Naive thymus-derived CD4-positive, alpha-beta T cell (primary cell): ENCODE measurements at regions not wholly inside any gene's neighbourhood (a gene's known extent, or its start where the extent isn't known, plus 50 kb on each side); places are given as distances from the start of the nearest gene placed in this dataset.

Experiments used
- ATAC-seq: fragments of 150-1000 bp; cut with Tn5 transposase; 2 replicates; pipeline ENCODE4 v1.10.0; 2021; ENCODE audit warnings: mild to moderate bottlenecking, moderate library complexity
- CTCF ChIA-PET: fragments of 350-600 bp; sonication (Branson Sonifier 250); formaldehyde crosslinking; loops from one replicate; lab custom pipeline; 2021; ENCODE audit warnings: antibody characterized with exemption; lab: Charles Lee
- POLR2A ChIA-PET: fragments of 350-600 bp; sonication (Branson Sonifier 250); formaldehyde crosslinking; loops from one replicate; lab custom pipeline; 2021; ENCODE audit warnings: antibody characterized with exemption, inconsistent platforms; lab: Charles Lee
- DNase-seq, 9 donors: peaks; one replicate each; pipeline versions ENCODE4 v3.0.0 to v3.0.0-alpha.2; 2020 to 2022; ENCODE audit warnings: mixed read lengths in 1 of 9
- H3K27ac ChIP-seq: one replicate; pipeline ENCODE4 v1.7.0; 2013; ENCODE audit warnings: mild to moderate bottlenecking, low read depth, low read length, moderate library complexity
- H3K27me3 ChIP-seq, 2 donors: one replicate each; pipeline ENCODE4 v1.7.0; 2013; ENCODE audit warnings: low read length in 2 of 2, mild to moderate bottlenecking in 2 of 2, moderate library complexity in 2 of 2; ENCODE audit not compliant: control insufficient read depth in 2 of 2, insufficient read depth in 2 of 2
- H3K36me3 ChIP-seq, 3 experiments: 1 replicate in 2 of 3; 2 replicates in 1 of 3; pipeline ENCODE4 v1.7.0; 2013; ENCODE audit warnings: low read length in 3 of 3, mild to moderate bottlenecking in 3 of 3, moderate library complexity in 1 of 3; ENCODE audit not compliant: insufficient read depth in 3 of 3, control insufficient read depth in 2 of 3
- H3K4me1 ChIP-seq, 2 donors: one replicate each; pipeline ENCODE4 v1.7.0; 2013; ENCODE audit warnings: low read length in 2 of 2, mild to moderate bottlenecking in 2 of 2, moderate library complexity in 1 of 2; ENCODE audit not compliant: control insufficient read depth in 2 of 2, insufficient read depth in 2 of 2
- H3K4me3 ChIP-seq: 2 replicates; pipeline ENCODE4 v1.7.0; 2013; ENCODE audit warnings: mild to moderate bottlenecking, low read length
- H3K9me3 ChIP-seq, 3 experiments: 1 replicate in 2 of 3; 2 replicates in 1 of 3; pipeline ENCODE4 v1.7.0; 2013; ENCODE audit warnings: low read length in 3 of 3; ENCODE audit not compliant: control insufficient read depth in 2 of 3
- H3K27ac Mint-ChIP-seq, 9 donors: one replicate each; pipeline ENCODE4 v1.8.0; 2020 to 2022; ENCODE audit warnings: mixed read lengths in 9 of 9, mild to moderate bottlenecking in 8 of 9, moderate library complexity in 5 of 9, inconsistent platforms in 2 of 9
- H3K27me3 Mint-ChIP-seq, 5 donors: one replicate each; pipeline ENCODE4 v1.8.0; 2021 to 2022; ENCODE audit warnings: mixed read lengths in 5 of 5, mild to moderate bottlenecking in 1 of 5
- H3K36me3 Mint-ChIP-seq, 5 donors: one replicate each; pipeline ENCODE4 v1.8.0; 2020 to 2022; ENCODE audit warnings: mixed read lengths in 5 of 5, mild to moderate bottlenecking in 3 of 5, inconsistent platforms in 1 of 5
- H3K4me1 Mint-ChIP-seq, 7 donors: one replicate each; pipeline ENCODE4 v1.8.0; 2020 to 2022; ENCODE audit warnings: mixed read lengths in 7 of 7, mild to moderate bottlenecking in 3 of 7, inconsistent platforms in 1 of 7
- H3K4me3 Mint-ChIP-seq, 10 donors: one replicate each; pipeline ENCODE4 v1.8.0; 2020 to 2022; ENCODE audit warnings: mild to moderate bottlenecking in 10 of 10, mixed read lengths in 10 of 10, moderate library complexity in 6 of 10, inconsistent platforms in 2 of 10
- H3K9me3 Mint-ChIP-seq, 11 donors: one replicate each; pipeline ENCODE4 v1.8.0; 2020 to 2022; ENCODE audit warnings: mixed read lengths in 11 of 11, mild to moderate bottlenecking in 4 of 11, inconsistent platforms in 1 of 11, moderate library complexity in 1 of 11
- intact Hi-C, 2 donors: fragments of 100-400 bp; cut with micrococcal nuclease; formaldehyde crosslinking; loops; one replicate each; pipeline ENCODE4 v1.15.1; 2023

DNA sequence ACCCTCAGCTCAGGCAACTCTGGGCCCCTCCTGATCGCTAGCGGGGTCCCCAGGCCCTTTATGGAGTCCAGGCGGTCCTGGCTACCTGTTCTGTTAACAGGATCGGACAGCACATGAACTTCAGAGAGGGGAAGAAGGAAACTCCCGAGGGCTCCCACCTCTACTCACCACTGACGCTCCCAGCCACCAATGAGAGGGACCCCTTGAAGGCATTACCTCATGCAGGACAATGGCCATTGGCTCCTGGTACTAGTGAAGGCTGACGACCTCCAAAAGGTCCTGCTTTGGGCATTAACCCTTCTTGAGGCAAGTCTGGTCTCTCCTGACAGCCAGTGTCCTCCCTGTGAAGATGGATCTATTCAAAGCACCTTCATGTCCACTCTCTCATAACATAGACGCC lies 71.5 kb upstream of the LMO1 start:
- Histone ChIP-seq H3K4me1 (no peaks in the 10 kb centered on the region), H3K4me3 (no peak overlapping the region), H3K27ac (no peak overlapping the region), H3K36me3 (no peaks in the 10 kb centered on the region), H3K27me3 (no peaks in the 10 kb centered on the region), H3K9me3 (no peaks in the 10 kb centered on the region)
- no peak overlapping the region for H3K4me3 Mint-ChIP-seq
- ChIA-PET CTCF (no interaction called here), POLR2A (no interaction called here)
- H3K27me3 Mint-ChIP-seq: peaks cover 0 to 9% (median 7%) of the 10 kb centered on the region in 5 donors
- peaks cover 0 to 1% (median 0%) of the 10 kb centered on the region in 11 donors for H3K9me3 Mint-ChIP-seq
- ATAC-seq: no peak
- H3K27ac Mint-ChIP-seq: no peak overlapping the region
- no peaks in the 10 kb centered on the region for H3K4me1 Mint-ChIP-seq
- no peak for DNase-seq
- intact Hi-C loops: no loop called here
- H3K36me3 Mint-ChIP-seq: no peaks in the 10 kb centered on the region

DNA sequence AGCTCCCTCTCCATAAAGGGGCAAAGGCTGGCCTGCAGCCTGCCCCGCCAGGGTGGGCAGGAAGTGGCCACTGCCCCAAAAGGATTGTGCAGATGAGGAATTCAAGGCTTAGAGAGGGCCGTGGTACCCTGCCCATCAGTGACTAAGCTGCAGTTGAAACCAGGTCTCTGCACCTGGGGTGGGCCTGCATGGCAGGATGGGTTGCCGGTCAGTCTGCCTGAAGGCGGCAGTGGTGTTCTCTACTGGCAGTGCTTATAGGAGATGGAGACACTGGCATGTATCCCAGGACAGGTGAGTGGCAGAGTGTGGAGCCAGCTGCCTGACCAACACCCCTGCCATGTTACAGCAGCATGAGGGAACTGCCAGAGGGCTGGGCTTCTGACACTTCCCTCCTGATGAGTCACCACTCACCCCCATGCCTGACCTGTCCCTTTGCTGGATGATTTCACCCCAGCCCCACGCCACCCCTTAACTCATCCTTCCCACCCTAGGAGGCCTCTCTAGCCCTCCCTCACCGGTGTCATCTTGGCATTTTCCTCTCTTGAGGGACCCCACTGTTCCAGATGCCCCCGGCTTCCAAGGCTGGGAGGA lies 70.2 kb upstream of the LMO1 start:
- ATAC-seq (peak; percentile 70), DNase-seq (no peak)
- H3K4me3 Mint-ChIP-seq: no peak overlapping the region
- H3K36me3 Mint-ChIP-seq: no peaks in the 10 kb centered on the region
- intact Hi-C loops: no loop called here
- ChIA-PET POLR2A (no interaction called here), CTCF (interaction anchor here (0.7 kb wide), 1 partner anchor 40 kb away, joined by 3 read pairs; no protein-coding TSS in a partner anchor)
- H3K27me3 Mint-ChIP-seq: peaks cover 0 to 9% (median 7%) of the 10 kb centered on the region in 5 donors
- peaks cover 0 to 1% (median 0%) of the 10 kb centered on the region in 11 donors for H3K9me3 Mint-ChIP-seq
- H3K27me3 ChIP-seq: no peaks in the 10 kb centered on the region
- H3K27ac ChIP-seq: no peak overlapping the region
- no peaks in the 10 kb centered on the region for H3K36me3 ChIP-seq
- no peaks in the 10 kb centered on the region for H3K4me1 ChIP-seq
- H3K4me3 ChIP-seq: no peak overlapping the region
- no peaks in the 10 kb centered on the region for H3K9me3 ChIP-seq
- H3K27ac Mint-ChIP-seq: no peak overlapping the region
- peaks cover 0 to under 1% (median 0%) of the 10 kb centered on the region in 7 donors for H3K4me1 Mint-ChIP-seq

DNA sequence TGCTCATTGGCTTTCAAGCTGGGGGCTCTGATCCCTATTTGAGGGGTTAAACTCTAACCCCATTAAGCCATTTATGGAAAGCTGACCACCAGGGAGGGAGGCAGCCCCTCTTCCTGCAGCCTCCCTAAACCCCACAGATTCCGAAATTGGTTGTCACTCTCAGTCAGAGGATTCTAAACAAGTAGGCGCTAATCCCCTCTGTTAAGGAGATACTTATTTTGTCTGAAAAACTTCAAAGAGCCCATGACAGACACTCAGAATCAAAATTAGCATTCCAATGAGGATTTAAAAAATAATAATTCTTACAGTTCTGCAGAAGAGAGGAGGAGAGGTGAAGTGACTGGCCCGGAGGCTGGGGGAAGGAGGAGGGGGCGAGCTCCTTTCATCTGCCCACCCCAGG lies 69.7 kb upstream of the LMO1 start:
- peak overlapping the region in 1 of 9 donors; percentile 55 for H3K27ac Mint-ChIP-seq
- ATAC-seq (no peak), DNase-seq (no peak)
- peaks cover 0 to 9% (median 7%) of the 10 kb centered on the region in 5 donors for H3K27me3 Mint-ChIP-seq
- peaks cover 0 to 4% (median 0%) of the 10 kb centered on the region in 7 donors for H3K4me1 Mint-ChIP-seq
- H3K27me3 ChIP-seq: no peaks in the 10 kb centered on the region
- no peaks in the 10 kb centered on the region for H3K4me1 ChIP-seq
- ChIA-PET CTCF (interaction anchor here (0.7 kb wide), 1 partner anchor 39 kb away, joined by 3 read pairs; no protein-coding TSS in a partner anchor), POLR2A (no interaction called here)
- no peaks in the 10 kb centered on the region for H3K36me3 ChIP-seq
- no peaks in the 10 kb centered on the region for H3K9me3 ChIP-seq
- H3K4me3 ChIP-seq: no peak overlapping the region
- no peaks in the 10 kb centered on the region for H3K36me3 Mint-ChIP-seq
- H3K9me3 Mint-ChIP-seq: no peaks in the 10 kb centered on the region
- intact Hi-C loops: no loop called here
- no peak overlapping the region for H3K27ac ChIP-seq
- no peak overlapping the region for H3K4me3 Mint-ChIP-seq

DNA sequence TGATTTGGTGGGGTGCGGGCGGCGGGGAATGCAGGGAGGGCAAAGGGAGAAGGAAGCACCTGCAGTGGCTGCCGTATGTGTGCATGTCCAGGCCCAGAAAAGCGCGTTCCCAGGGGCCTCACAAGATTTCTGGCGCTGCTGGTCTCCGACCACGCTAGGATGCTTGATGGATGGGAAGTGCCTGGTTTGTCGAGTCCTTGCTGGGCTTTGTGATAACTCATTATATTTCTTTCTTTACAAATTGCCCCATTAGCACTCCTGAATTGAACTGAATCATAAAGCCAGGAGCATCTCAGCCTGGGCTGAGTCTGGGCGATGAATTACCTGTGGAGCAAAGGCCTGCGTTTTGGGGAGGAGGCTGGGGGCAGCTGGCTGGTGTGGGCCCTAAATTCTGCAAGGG lies 69.2 kb upstream of the LMO1 start:
- Mint-ChIP-seq H3K36me3 (no peaks in the 10 kb centered on the region), H3K4me1 (peaks cover 0 to 4% (median 0%) of the 10 kb centered on the region in 7 donors), H3K27ac (no peak overlapping the region), H3K4me3 (no peak overlapping the region), H3K27me3 (peaks cover 0 to 8% (median 7%) of the 10 kb centered on the region in 5 donors), H3K9me3 (no peaks in the 10 kb centered on the region)
- Histone ChIP-seq H3K4me3 (no peak overlapping the region), H3K36me3 (no peaks in the 10 kb centered on the region), H3K4me1 (no peaks in the 10 kb centered on the region), H3K27me3 (no peaks in the 10 kb centered on the region), H3K27ac (no peak overlapping the region), H3K9me3 (no peaks in the 10 kb centered on the region)
- ChIA-PET POLR2A (no interaction called here), CTCF (no interaction called here)
- intact Hi-C loops: no loop called here
- ATAC-seq (no peak), DNase-seq (no peak)

DNA sequence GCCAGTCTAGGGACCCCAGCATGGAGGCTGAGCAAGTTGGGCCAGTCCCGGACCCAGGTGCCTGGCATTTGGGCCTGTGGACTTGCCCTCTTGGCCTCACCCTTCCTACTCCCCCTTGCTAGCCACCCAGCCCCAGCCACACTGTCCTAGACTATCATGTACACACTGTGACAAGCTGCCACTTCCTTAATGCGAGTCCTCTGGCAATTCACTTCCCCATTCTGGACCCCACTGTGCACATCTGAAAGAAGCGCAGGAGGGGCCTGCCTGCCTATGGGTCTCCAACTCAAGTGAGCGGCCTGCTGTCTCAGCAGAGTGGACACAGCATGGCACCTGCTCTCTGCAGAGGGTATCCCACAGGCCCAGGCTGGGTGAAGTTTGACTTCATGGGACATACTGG lies 68.5 kb upstream of the LMO1 start:
- Histone ChIP-seq H3K27ac (no peak overlapping the region), H3K4me3 (no peak overlapping the region), H3K9me3 (no peaks in the 10 kb centered on the region), H3K27me3 (no peaks in the 10 kb centered on the region), H3K36me3 (no peaks in the 10 kb centered on the region), H3K4me1 (no peaks in the 10 kb centered on the region)
- H3K4me3 Mint-ChIP-seq: no peak overlapping the region
- DNase-seq (no peak), ATAC-seq (peak; percentile 54)
- H3K4me1 Mint-ChIP-seq: peaks cover 0 to 4% (median 0%) of the 10 kb centered on the region in 7 donors
- ChIA-PET CTCF (no interaction called here), POLR2A (no interaction called here)
- no peak overlapping the region for H3K27ac Mint-ChIP-seq
- intact Hi-C loops: no loop called here
- H3K27me3 Mint-ChIP-seq: peaks cover 0 to 8% (median 4%) of the 10 kb centered on the region in 5 donors
- H3K36me3 Mint-ChIP-seq: no peaks in the 10 kb centered on the region
- no peaks in the 10 kb centered on the region for H3K9me3 Mint-ChIP-seq

DNA sequence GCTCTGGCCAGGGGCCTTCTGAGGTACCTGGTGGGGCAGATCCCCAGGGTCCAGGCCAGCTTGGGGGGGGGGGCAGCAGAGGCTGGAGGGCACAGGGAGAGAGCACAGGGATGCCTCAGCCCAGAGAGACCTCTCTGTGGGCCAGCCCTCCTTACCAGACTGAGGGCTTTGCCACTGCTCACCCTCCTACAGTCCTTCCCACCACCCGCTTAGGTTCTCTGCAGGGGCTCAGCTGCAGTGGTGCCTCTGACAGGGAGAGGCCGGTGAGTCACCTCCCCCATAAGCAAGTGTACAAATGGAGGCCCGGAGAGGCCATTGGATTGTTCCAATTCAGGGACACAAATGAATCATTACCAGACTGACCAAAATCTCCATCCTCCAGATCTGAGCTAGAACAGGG lies 68.1 kb upstream of the LMO1 start:
- peaks cover 0 to 8% (median 4%) of the 10 kb centered on the region in 5 donors for H3K27me3 Mint-ChIP-seq
- no peaks in the 10 kb centered on the region for H3K36me3 Mint-ChIP-seq
- intact Hi-C loops: no loop called here
- Histone ChIP-seq H3K9me3 (no peaks in the 10 kb centered on the region), H3K36me3 (no peaks in the 10 kb centered on the region), H3K4me1 (no peaks in the 10 kb centered on the region), H3K27ac (no peak overlapping the region), H3K4me3 (no peak overlapping the region), H3K27me3 (no peaks in the 10 kb centered on the region)
- H3K4me3 Mint-ChIP-seq: no peak overlapping the region
- ATAC-seq: no peak
- H3K4me1 Mint-ChIP-seq: peaks cover 0 to 4% (median 0%) of the 10 kb centered on the region in 7 donors
- POLR2A ChIA-PET: no interaction called here
- CTCF ChIA-PET: no interaction called here
- H3K27ac Mint-ChIP-seq: no peak overlapping the region
- no peak for DNase-seq
- H3K9me3 Mint-ChIP-seq: no peaks in the 10 kb centered on the region

DNA sequence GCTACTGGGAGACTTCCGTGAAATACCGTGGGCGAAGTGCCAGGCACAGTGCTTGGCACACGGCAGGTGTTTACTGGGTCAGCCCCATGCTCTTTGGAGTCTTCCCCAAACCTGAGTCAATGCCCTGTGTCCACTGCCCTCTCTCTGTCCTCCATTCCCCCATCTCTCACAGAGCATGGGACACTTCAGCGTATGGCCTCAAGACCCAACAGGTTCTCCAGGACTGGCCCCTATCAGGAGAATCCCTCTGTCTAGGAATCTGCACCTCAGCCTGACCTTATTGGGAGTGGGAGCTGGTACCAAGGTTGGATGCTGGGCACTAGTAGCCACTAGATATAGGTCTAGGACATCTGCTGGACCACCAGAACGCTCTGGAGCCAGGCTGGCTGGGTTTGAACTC lies 67.2 kb upstream of the LMO1 start:
- Histone ChIP-seq H3K9me3 (no peaks in the 10 kb centered on the region), H3K4me1 (no peaks in the 10 kb centered on the region), H3K36me3 (no peaks in the 10 kb centered on the region), H3K4me3 (no peak overlapping the region), H3K27ac (no peak overlapping the region), H3K27me3 (no peaks in the 10 kb centered on the region)
- no peak overlapping the region for H3K4me3 Mint-ChIP-seq
- H3K4me1 Mint-ChIP-seq: peaks cover 0 to 4% (median 0%) of the 10 kb centered on the region in 7 donors
- ATAC-seq (no peak), DNase-seq (no peak)
- no peaks in the 10 kb centered on the region for H3K36me3 Mint-ChIP-seq
- H3K27ac Mint-ChIP-seq: no peak overlapping the region
- H3K27me3 Mint-ChIP-seq: peaks cover 0 to 8% (median 4%) of the 10 kb centered on the region in 5 donors
- CTCF ChIA-PET: no interaction called here
- POLR2A ChIA-PET: no interaction called here
- intact Hi-C loops: no loop called here
- no peaks in the 10 kb centered on the region for H3K9me3 Mint-ChIP-seq
